ENCODE measurements at regions not wholly inside any gene's neighbourhood (a gene's known extent, or its start where the extent isn't known, plus 50 kb on each side); places are given as distances from the start of the nearest gene placed in this dataset.

DNA sequence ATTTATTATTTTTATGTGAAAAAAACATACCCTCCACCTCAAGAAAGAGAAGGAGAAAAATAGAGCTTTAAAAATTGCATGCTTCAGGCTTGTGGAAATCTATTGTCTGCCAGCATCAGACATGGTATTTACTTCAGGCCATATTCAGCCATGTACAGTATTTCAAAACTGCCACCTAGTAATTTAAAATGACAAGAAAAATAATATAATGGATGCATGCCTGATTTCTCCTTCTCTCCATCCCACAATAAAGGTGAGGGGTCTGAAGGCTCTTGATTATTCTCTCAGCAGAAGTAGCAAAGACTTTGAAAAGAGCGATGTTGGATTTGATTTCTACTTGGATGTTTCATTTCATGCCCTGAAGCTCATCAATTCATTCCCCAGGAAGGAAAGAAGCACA, 250.7 kb downstream of the TBC1D4 start:
- TF ChIP-seq, protein P1, sequence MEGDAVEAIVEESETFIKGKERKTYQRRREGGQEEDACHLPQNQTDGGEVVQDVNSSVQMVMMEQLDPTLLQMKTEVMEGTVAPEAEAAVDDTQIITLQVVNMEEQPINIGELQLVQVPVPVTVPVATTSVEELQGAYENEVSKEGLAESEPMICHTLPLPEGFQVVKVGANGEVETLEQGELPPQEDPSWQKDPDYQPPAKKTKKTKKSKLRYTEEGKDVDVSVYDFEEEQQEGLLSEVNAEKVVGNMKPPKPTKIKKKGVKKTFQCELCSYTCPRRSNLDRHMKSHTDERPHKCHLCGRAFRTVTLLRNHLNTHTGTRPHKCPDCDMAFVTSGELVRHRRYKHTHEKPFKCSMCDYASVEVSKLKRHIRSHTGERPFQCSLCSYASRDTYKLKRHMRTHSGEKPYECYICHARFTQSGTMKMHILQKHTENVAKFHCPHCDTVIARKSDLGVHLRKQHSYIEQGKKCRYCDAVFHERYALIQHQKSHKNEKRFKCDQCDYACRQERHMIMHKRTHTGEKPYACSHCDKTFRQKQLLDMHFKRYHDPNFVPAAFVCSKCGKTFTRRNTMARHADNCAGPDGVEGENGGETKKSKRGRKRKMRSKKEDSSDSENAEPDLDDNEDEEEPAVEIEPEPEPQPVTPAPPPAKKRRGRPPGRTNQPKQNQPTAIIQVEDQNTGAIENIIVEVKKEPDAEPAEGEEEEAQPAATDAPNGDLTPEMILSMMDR (IDR thresholded peaks at IDR 0.05; ENCODE audit: control insufficient read depth, insufficient read depth, low read depth, low read length, missing control alignments) = no peak
- no peak for DNase-seq (ENCODE audit: low read depth)
- H3K4me3 ChIP-seq (ENCODE audit: control insufficient read depth, low read depth, low read length) = no peak overlapping the region

DNA sequence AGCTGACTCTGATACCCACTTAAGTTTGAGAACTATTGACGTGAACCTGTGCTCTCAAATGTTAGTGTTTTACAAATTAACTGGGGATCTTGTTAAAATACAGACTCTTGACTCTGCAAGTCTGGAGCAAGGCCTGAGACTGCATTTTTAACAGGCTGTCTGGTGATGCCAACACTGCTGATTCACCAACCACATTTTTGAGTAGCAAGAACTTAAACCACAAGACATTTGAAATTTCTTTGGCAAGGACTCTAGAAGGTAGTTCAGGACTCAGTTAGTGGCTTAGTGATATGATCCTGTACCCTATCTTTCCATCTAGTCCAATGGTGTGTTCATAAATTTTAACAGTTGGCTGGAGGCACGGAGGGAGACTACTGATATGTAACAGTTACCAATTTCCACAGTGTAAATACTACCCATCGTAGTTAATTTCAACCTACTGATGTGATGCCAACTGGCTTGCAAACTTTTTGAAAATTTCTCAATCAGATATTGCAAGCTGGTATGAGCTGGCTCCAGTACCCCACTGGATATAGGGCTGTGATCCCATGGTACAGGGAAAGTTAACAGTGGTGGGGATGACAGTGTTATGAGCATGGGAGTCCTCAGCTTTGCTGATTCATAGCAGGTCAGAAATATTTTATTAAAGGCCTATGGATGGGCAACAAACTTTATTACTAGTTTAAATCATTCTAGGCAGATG, 255.1 kb downstream of the TBC1D4 start:
- DNase-seq (ENCODE audit: low read depth) = peak; percentile 97
- TF ChIP-seq, protein P1 (IDR thresholded peaks at IDR 0.05; ENCODE audit: control insufficient read depth, insufficient read depth, low read depth, low read length, missing control alignments) = no peak

DNA sequence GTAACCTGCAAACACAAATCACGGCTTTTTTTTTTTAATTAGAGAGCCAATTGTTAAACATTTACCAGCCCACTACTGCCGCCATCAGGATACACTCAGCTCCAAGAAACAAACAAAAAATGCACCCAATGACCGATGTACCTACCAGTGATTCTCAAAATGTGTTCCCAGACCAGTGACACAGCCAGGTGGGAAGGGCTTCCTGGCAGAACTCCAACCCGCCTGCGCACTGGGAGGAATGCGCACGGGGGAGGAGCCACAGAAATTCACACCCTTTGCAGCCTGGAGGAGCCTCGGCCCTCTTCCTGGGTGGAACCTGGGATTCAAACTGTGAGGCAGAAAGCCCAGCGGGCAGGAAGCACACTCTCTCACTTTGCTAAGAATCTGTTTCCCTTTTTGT, 255.9 kb downstream of the TBC1D4 start:
- no peak overlapping the region for H3K4me3 ChIP-seq (ENCODE audit: control insufficient read depth, low read depth, low read length)
- TF ChIP-seq, protein P1 (IDR thresholded peaks at IDR 0.05; ENCODE audit: control insufficient read depth, insufficient read depth, low read depth, low read length, missing control alignments) = no peak
- DNase-seq (ENCODE audit: low read depth) = no peak

More for the DNA sequence above, 255.1 kb downstream of the TBC1D4 start:
- no peak overlapping the region for H3K4me3 ChIP-seq (ENCODE audit: control insufficient read depth, low read depth, low read length)

GRCh38 chr13:75225288-75226032, 256.5 kb downstream of the TBC1D4 start:
- H3K4me3 ChIP-seq (ENCODE audit: control insufficient read depth, low read depth, low read length) = no peak overlapping the region
- TF ChIP-seq, protein P1 (IDR thresholded peaks at IDR 0.05; ENCODE audit: control insufficient read depth, insufficient read depth, low read depth, low read length, missing control alignments) = no peak

GRCh38 chr13:75224053-75224742, 257.8 kb downstream of the TBC1D4 start:
- TF ChIP-seq, protein P1 (IDR thresholded peaks at IDR 0.05; ENCODE audit: control insufficient read depth, insufficient read depth, low read depth, low read length, missing control alignments) = no peak
- DNase-seq (ENCODE audit: low read depth) = no peak
- H3K4me3 ChIP-seq (ENCODE audit: control insufficient read depth, low read depth, low read length) = no peak overlapping the region

More at GRCh38 chr13:75225288-75226032, 256.5 kb downstream of the TBC1D4 start:
- no peak for DNase-seq (ENCODE audit: low read depth)

DNA sequence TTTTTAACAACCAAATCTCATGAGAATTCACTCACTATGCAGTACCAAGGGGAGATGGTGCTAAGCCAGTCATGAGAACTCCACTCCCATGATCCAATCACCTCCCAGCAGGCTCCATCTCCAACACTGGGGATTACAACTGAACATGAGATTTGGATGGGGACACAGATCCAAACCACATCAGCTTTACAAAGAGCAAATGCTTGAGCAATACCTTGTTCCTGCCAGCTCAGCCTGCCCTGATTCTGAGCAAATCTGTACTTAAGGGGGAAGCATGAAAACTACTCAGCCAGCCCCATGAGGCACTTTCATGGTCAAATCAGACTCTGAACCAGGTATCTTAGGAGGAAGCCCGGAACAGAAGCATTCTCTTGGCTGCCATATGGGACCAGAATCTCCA, 259.9 kb downstream of the TBC1D4 start:
- TF ChIP-seq, protein P1 (IDR thresholded peaks at IDR 0.05; ENCODE audit: control insufficient read depth, insufficient read depth, low read depth, low read length, missing control alignments) = no peak
- DNase-seq (ENCODE audit: low read depth) = peak; percentile 63
- H3K4me3 ChIP-seq (ENCODE audit: control insufficient read depth, low read depth, low read length) = no peak overlapping the region
